ENCODE measurements at regions not wholly inside any gene's neighbourhood (a gene's known extent, or its start where the extent isn't known, plus 50 kb on each side); places are given as distances from the start of the nearest gene placed in this dataset.

DNA sequence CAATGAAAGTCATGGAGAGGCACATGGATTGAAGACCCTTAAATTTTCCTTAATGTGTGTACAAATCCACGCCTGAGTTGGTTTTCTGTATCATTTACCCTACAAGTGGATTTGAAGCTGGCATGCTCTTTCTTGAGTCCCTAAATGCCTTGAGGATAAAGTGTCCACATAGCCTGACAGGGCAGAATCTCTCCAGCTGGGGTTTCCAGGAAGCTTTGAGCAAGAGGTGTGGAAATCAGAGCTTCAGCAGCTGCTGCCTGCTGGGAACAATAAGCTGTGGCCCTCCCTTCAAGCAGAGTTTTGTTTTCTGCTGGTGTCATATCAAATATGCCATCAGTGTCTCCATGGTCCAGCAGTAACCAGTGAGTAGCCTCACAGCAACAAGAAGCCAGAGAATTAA is 120.3 kb upstream of the SERTM1 start:
- no peak for DNase-seq

DNA sequence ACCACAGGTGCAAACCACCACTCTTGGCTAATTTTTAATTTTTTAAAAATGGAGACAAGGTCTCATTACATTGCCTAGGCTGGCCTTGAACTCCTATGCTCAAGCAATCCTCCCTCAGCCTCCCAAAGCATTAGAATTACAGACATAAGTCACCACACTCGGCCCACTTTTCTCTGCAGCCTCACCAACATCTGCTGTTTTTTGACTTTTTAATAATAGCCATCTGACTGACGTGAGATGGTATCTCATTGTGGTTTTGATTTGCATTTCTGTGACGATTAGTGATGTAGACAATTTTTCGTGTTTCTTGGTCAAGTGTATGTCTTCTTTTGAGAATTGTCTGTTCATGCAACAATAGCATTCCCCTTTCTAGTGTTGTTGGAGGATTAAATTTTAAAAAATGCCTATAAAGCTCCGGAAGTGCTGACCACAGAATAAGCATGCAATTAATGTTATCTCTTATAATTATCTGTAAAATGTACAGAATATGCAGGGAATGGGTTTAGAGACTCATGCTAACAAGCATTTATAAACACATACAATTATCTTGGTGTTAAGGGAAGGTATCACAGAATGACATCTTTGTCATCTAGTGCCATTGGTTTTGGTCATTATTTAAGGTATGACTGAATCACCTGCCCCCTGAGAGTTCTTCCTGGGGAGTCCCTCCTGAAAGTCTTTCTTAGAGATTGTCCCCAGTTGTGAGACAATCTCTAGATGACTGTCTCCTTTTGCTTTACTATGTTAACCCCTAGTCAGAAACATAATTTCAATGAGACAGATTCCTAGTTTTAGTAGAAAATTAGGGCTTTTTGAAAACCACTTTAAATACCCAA is 118.5 kb upstream of the SERTM1 start:
- DNase-seq, result no peak

DNA sequence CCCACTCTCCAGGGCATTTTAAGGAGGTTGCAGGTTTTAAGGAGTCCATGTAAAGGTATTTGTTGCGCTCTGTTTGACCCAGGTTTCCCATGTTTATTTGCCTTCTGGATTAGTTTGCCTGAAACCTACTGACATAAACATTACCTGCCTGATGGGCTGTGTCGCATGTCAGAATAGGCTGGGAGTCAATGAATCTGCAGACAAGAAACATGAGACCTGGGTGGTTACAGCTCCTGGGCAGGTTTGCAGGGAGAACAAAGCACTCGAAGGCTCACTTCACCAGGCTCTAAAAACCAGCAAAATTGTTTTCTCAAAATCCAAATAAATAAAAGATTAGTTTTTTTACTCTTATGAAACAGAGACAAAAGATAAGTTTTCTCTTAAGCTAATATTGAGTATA is 114.4 kb upstream of the SERTM1 start:
- no peak for DNase-seq

DNA sequence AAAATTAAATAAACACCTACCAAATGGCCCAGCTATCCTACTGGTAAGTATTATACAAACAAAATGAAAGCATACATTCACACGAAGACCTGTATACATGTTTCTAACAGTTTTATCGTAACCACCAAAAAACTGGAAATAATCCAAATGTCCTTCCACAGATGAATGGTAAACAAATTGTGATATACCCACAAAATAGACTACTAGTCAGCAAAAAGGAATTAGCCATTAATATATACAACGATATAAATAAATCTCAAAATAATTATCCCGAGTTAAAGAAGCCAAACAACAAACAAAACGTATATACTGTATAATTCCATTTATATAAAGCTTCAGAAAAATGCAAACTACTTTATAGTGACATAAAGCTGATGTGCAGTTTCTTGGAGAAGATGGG is 106.3 kb upstream of the SERTM1 start:
- no peak for DNase-seq

DNA sequence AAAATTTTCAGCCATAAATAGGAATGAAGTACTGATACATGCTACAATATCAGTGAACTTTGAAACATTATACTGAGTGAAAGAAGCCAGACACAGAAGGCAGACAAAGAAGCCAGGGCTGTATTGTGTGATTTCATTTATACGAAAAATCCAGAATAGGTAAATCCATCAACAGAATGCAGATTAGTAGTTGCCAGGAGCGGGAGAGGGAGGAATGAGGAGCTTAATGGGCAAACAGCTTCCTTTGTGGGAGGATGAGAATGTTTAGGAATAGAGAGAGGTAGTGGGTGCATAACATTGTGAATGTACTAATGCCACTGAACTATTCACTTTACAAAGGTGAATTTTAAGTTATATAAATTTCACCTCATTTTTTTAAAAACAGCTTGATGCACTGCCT is 103.3 kb upstream of the SERTM1 start:
- DNase-seq, result no peak

DNA sequence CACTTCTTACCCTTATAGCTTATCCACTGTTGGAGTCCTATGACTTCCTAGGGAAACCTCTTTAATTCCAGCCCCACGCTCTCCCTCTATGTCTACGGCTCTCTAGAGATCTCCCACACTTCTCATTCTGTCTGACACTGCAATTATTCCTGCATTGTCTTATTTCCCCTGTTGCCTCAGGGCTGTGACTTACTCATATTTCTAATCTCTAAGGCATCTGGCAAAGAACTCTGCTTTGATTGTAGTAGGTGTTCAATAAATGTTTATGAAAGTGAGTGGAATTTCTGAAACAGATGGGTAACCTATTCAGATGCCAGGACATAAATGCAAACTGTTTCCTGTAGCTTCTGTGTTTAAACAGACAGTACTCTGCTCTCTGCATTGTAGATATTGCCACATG is 102.4 kb upstream of the SERTM1 start:
- DNase-seq, result no peak

DNA sequence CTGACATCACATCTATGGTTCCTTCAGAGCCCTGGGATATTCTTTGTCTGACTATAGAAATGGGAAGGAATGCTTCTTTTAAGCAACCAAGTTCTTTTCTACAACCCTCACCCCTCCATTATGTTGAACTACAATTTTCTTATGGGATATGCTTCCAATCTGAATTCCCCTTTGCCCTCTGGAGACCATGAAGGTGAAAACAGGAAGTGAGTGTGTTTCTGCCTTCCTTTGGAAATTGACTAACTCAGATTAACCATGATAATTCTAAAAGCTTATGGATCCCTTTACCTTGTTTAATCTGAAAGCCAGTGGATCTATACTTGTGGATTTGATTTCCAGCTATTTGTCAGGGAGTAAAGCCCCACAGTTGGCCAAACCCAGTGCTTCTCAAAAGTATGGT is 90.8 kb upstream of the SERTM1 start:
- no peak for DNase-seq

DNA sequence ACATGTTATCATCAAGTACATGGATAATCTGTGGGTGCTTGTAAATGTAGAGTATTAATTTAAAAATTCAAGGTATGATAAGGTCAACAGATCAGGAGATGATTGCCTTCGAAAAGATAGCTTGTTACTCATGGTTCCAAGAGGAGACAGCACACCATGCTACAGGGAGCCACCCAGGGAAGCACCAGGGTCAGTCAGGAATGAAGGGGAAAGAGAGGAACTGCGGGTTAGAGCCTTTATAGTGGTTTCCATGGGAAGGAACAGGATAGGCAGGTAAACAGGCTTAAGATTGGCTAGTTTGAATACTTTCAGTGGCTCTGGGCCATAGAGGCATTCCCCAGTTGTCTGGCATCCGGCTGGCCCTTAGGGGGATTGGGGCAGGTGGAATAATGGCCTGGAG is 74.2 kb upstream of the SERTM1 start:
- no peak for DNase-seq

DNA sequence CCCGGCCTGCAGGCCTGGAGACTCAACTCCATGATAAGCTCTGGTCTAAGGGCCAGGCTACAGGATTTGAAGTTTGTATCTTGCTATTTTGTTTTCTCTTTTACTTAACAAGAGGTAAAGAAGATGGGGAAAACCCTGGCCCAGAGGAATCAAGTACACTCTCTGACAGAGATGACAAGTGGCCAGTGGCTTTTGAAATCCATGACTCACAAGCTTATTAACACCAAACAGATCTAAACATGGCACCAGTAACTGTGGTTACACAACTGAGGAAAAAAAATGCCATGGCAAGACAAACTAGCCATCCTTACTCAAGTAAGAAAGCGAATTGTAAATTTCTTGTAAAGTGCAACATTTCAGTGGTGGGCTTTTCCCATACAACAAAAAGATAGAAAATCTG is 72.6 kb upstream of the SERTM1 start:
- no peak for DNase-seq

DNA sequence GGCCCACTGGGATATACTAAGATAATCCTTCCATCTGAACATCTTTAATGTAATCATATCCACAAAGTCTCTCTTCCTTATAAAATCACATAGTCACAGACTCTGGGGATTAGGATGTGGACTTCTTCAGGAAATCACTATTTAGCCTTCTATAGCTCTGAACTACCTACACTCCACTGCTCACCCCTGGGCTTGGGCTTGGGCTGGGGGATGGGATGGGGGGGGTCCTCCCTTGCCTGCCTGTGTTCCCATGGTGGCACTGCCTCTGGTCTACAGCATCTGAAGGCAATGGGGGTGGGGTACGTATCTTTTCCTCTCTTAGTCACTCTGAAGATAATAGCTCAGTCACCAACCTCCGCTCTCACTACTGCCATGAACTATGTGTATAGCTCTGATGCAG is 67.8 kb upstream of the SERTM1 start:
- no peak for DNase-seq

DNA sequence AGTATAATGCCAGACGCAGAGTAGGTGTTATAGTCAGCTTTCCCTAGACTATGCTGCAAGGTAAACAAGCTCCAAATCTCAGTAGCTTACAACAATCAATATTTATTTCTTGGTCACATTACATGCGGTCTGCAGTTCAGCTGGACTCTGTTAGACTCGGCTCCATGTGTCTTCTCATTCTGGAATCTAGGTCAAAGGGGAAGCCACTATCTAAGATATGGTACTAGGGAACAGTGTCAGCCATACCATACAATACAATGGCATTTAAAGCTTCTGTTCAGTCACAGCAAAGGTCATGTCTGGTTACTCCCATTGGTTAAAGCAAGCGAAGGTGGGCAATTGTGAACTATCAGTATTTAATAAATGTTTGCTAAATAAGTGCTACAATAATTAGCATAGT is 65.3 kb upstream of the SERTM1 start:
- DNase-seq, result no peak

DNA sequence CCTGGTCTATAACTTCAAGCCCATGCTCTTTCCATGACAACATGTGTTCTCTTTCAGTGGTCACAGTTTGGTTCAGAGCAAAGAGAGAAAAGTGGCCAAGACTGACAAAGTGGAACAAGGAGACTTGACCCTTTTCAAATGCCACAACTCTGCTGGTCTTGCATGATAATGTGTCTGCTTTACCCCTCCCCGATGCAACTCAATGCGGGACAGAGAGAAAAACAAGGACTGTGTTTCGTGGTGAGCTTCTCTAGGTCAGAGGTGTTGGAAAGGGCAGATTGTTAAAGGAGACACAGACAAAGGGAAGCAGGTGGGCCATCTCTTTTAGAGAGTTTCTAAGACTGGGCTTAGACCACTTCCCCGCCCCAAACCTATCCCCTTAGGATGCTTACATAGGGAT is 61.6 kb upstream of the SERTM1 start:
- DNase-seq, result no peak

DNA sequence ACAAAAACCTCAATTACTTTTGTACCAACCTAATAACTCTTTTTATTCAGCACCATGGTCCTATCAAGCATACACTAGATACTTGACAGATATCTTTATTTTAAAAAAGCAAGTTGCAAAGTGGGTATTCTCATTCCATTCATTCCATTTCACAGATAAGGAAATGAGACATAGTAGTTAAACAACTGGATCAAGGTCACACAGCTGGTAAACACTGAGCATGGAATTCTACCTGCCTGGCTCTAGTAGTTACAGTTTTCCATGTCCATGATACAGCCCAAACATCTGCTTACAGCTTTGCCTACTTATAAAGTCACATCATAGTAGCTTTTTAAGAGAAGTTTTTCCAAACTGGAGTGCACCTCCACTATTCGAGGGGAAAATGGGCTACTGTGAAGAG is 57.1 kb upstream of the SERTM1 start:
- DNase-seq, result no peak

DNA sequence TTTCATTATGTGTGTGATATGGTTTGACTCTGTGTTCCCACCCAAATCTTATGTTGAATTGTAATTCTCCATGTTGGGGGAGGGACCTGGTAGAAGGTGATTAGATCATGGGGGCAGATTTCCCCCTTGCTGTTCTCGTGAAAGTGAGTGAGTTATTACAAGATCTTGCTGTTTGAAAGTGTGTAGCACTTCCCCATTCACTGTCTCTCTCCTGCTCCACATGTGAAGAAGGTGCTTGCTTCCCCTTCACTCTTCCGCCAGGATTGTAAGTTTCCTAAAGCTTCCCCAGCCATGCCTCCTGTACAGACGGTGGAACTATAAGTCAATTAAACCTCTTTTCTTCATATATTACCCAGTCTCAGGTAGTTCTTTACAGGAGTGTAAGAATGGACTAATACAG is 54.3 kb upstream of the SERTM1 start:
- no peak for DNase-seq
